ENCODE measurements at regions not wholly inside any gene's neighbourhood (a gene's known extent, or its start where the extent isn't known, plus 50 kb on each side); places are given as distances from the start of the nearest gene placed in this dataset.
A peak's percentile ranks its signal among the peaks of the same experiment; 100 is the strongest.

DNA sequence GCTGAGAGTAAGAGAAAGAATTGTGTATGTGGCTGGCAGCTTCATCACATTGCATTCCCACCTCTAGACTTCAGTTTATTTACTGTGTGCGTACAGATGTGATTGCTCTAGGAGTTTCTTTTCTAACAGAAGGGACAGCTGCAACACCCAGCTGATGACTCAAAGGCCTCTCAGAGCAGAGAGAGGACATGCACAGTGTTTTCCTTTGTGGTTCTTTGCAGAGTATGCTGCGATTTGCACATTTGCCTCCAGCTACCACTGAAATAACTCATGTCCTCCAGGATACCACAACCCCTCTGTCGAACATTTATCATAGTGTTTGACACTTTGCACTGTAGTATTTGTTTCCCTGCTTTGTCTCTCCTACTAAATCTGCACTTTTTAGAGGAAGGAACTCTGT is 294.1 kb downstream of the STIM2 start:
- H3K4me1 ChIP-seq (ENCODE audit: insufficient read depth, insufficient read length), result no peaks in the 10 kb centered on the region
- no peak overlapping the region for H3K4me3 ChIP-seq (ENCODE audit: insufficient read length, low read depth)
- H3K27me3 ChIP-seq (ENCODE audit: insufficient read depth, insufficient read length), result no peaks in the 10 kb centered on the region
- no peak overlapping the region for H3K9ac ChIP-seq (ENCODE audit: insufficient read length, low read depth)
- no peak for TF ChIP-seq ZNF274 (IDR thresholded peaks at IDR 0.05; ENCODE audit: low read depth, low read length)
- no peak for TF ChIP-seq YY1 (IDR thresholded peaks at IDR 0.05; ENCODE audit: insufficient read depth, insufficient read length)
- TF ChIP-seq SUZ12 (IDR thresholded peaks at IDR 0.05; ENCODE audit: extremely low read depth, insufficient read depth, insufficient read length), result no peak
- no peaks in the 10 kb centered on the region for H3K36me3 ChIP-seq (ENCODE audit: insufficient read depth, insufficient read length, low read length)
- DNase-seq (ENCODE audit: low read depth, low spot score), result no peak
- H3K9me3 ChIP-seq (ENCODE audit: insufficient read depth, low read length), result no peaks in the 10 kb centered on the region

DNA sequence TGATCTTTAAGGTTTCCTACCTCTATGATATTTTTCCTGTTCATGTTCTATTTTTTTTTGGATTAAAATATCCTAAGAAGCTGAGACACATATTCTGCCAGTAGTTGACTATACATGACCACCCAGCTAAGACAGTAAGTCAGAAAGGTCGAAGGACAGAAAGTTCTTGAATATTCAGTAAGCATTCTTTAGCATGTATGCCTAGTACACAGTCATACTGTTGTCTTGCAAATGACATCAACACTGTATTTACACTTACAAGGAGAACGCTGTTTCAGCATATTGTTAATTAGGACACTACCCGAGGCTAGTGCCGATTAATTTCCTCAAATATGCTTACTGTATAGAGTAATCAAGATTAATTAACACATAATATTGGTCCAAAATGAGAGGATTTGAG is 300.6 kb downstream of the STIM2 start:
- H3K4me1 ChIP-seq (ENCODE audit: insufficient read depth, insufficient read length), result no peaks in the 10 kb centered on the region
- H3K4me3 ChIP-seq (ENCODE audit: insufficient read length, low read depth), result no peak overlapping the region
- no peak for DNase-seq (ENCODE audit: low read depth, low spot score)
- H3K36me3 ChIP-seq (ENCODE audit: insufficient read depth, insufficient read length, low read length), result no peaks in the 10 kb centered on the region
- H3K9me3 ChIP-seq (ENCODE audit: insufficient read depth, low read length), result no peaks in the 10 kb centered on the region; the same call in 1 of the 2 replicates
- no peak overlapping the region for H3K9ac ChIP-seq (ENCODE audit: insufficient read length, low read depth)
- no peaks in the 10 kb centered on the region for H3K27me3 ChIP-seq (ENCODE audit: insufficient read depth, insufficient read length)
- TF ChIP-seq SUZ12 (IDR thresholded peaks at IDR 0.05; ENCODE audit: extremely low read depth, insufficient read depth, insufficient read length), result no peak
- no peak for TF ChIP-seq YY1 (IDR thresholded peaks at IDR 0.05; ENCODE audit: insufficient read depth, insufficient read length)
- TF ChIP-seq ZNF274 (IDR thresholded peaks at IDR 0.05; ENCODE audit: low read depth, low read length), result no peak

- no peaks in the 10 kb centered on the region for H3K27me3 ChIP-seq (ENCODE audit: insufficient read depth, insufficient read length)
- no peaks in the 10 kb centered on the region for H3K4me1 ChIP-seq (ENCODE audit: insufficient read depth, insufficient read length)
- no peak for DNase-seq (ENCODE audit: low read depth, low spot score)
- no peaks in the 10 kb centered on the region; the same call in 1 of the 2 replicates for H3K9me3 ChIP-seq (ENCODE audit: insufficient read depth, low read length)
- no peak overlapping the region for H3K4me3 ChIP-seq (ENCODE audit: insufficient read length, low read depth)
- H3K9ac ChIP-seq (ENCODE audit: insufficient read length, low read depth), result no peak overlapping the region
- TF ChIP-seq SUZ12 (IDR thresholded peaks at IDR 0.05; ENCODE audit: extremely low read depth, insufficient read depth, insufficient read length) (no peak), YY1 (IDR thresholded peaks at IDR 0.05; ENCODE audit: insufficient read depth, insufficient read length) (no peak), ZNF274 (IDR thresholded peaks at IDR 0.05; ENCODE audit: low read depth, low read length) (no peak)
- no peaks in the 10 kb centered on the region for H3K36me3 ChIP-seq (ENCODE audit: insufficient read depth, insufficient read length, low read length)
Measured at GRCh38 chr4:27168783-27169182, 308.1 kb downstream of the STIM2 start.

- Histone ChIP-seq H3K4me3 (ENCODE audit: insufficient read length, low read depth) (no peak overlapping the region), H3K36me3 (ENCODE audit: insufficient read depth, insufficient read length, low read length) (no peaks in the 10 kb centered on the region), H3K9me3 (ENCODE audit: insufficient read depth, low read length) (no peaks in the 10 kb centered on the region; the same call in 1 of the 2 replicates), H3K9ac (ENCODE audit: insufficient read length, low read depth) (no peak overlapping the region), H3K27me3 (ENCODE audit: insufficient read depth, insufficient read length) (no peaks in the 10 kb centered on the region), H3K4me1 (ENCODE audit: insufficient read depth, insufficient read length) (no peaks in the 10 kb centered on the region)
- DNase-seq (ENCODE audit: low read depth, low spot score), result no peak
- TF ChIP-seq SUZ12 (IDR thresholded peaks at IDR 0.05; ENCODE audit: extremely low read depth, insufficient read depth, insufficient read length) (no peak), ZNF274 (IDR thresholded peaks at IDR 0.05; ENCODE audit: low read depth, low read length) (no peak), YY1 (IDR thresholded peaks at IDR 0.05; ENCODE audit: insufficient read depth, insufficient read length) (no peak)
Measured at GRCh38 chr4:27173280-27173679, 312.6 kb downstream of the STIM2 start.

DNA sequence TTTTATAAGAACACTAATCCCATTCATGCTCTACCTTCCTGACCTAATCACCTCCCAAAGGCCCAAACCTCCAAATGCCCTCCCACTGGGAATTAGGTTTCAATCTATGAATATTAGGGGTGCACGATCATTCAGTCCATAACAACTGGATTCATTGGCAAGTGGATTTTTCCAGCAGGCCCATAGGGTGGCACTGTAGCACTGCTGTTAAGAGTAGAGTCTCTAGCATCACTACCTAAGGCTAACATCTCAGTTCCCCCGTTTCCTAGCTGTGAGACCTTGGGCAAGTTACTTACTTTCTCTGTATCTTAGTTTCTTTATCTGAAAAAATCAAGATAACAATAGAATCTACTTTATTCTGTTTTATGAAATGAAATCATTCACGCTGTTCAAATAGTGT is 315.8 kb downstream of the STIM2 start:
- Histone ChIP-seq H3K9me3 (ENCODE audit: insufficient read depth, low read length) (no peaks in the 10 kb centered on the region; the same call in 1 of the 2 replicates), H3K4me3 (ENCODE audit: insufficient read length, low read depth) (no peak overlapping the region), H3K36me3 (ENCODE audit: insufficient read depth, insufficient read length, low read length) (no peaks in the 10 kb centered on the region), H3K27me3 (ENCODE audit: insufficient read depth, insufficient read length) (no peaks in the 10 kb centered on the region), H3K4me1 (ENCODE audit: insufficient read depth, insufficient read length) (no peaks in the 10 kb centered on the region), H3K9ac (ENCODE audit: insufficient read length, low read depth) (no peak overlapping the region)
- no peak for TF ChIP-seq YY1 (IDR thresholded peaks at IDR 0.05; ENCODE audit: insufficient read depth, insufficient read length)
- no peak for TF ChIP-seq ZNF274 (IDR thresholded peaks at IDR 0.05; ENCODE audit: low read depth, low read length)
- no peak for TF ChIP-seq SUZ12 (IDR thresholded peaks at IDR 0.05; ENCODE audit: extremely low read depth, insufficient read depth, insufficient read length)
- peak; percentile 25 for DNase-seq (ENCODE audit: low read depth, low spot score)

DNA sequence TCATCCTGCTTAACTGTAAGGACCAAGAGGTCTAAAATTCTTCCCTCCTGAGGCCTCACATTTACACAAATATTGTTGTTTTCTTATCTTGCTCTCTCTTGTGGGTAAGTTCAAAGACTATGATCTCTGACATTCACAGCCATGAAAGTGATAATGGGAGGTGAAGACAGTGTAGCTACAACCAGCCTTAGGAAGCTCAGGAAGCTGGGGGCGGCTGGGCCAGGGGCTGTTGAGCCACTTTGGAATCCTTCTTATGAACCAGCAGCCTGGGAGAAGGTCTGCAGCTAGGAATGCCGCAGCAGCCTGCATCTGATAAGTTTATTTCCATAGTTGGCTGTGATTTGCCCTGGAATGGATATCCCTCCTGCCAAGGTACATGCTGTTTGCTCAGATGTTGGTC is 316.2 kb downstream of the STIM2 start:
- DNase-seq (ENCODE audit: low read depth, low spot score), result no peak
- Histone ChIP-seq H3K27me3 (ENCODE audit: insufficient read depth, insufficient read length) (no peaks in the 10 kb centered on the region), H3K4me1 (ENCODE audit: insufficient read depth, insufficient read length) (no peaks in the 10 kb centered on the region), H3K9me3 (ENCODE audit: insufficient read depth, low read length) (no peaks in the 10 kb centered on the region; the same call in 1 of the 2 replicates), H3K9ac (ENCODE audit: insufficient read length, low read depth) (no peak overlapping the region), H3K4me3 (ENCODE audit: insufficient read length, low read depth) (no peak overlapping the region), H3K36me3 (ENCODE audit: insufficient read depth, insufficient read length, low read length) (no peaks in the 10 kb centered on the region)
- no peak for TF ChIP-seq YY1 (IDR thresholded peaks at IDR 0.05; ENCODE audit: insufficient read depth, insufficient read length)

GRCh38 chr4:27178061-27178460 is 317.4 kb downstream of the STIM2 start:
- H3K9me3 ChIP-seq (ENCODE audit: insufficient read depth, low read length), result no peaks in the 10 kb centered on the region; the same call in 1 of the 2 replicates
- H3K9ac ChIP-seq (ENCODE audit: insufficient read length, low read depth), result no peak overlapping the region
- H3K4me3 ChIP-seq (ENCODE audit: insufficient read length, low read depth), result no peak overlapping the region
- H3K36me3 ChIP-seq (ENCODE audit: insufficient read depth, insufficient read length, low read length), result no peaks in the 10 kb centered on the region
- TF ChIP-seq ZNF274 (IDR thresholded peaks at IDR 0.05; ENCODE audit: low read depth, low read length) (no peak), YY1 (IDR thresholded peaks at IDR 0.05; ENCODE audit: insufficient read depth, insufficient read length) (no peak), SUZ12 (IDR thresholded peaks at IDR 0.05; ENCODE audit: extremely low read depth, insufficient read depth, insufficient read length) (no peak)
- no peaks in the 10 kb centered on the region for H3K27me3 ChIP-seq (ENCODE audit: insufficient read depth, insufficient read length)
- no peaks in the 10 kb centered on the region for H3K4me1 ChIP-seq (ENCODE audit: insufficient read depth, insufficient read length)
- no peak for DNase-seq (ENCODE audit: low read depth, low spot score)

- no peaks in the 10 kb centered on the region for H3K9me3 ChIP-seq (ENCODE audit: insufficient read depth, low read length)
- H3K4me3 ChIP-seq (ENCODE audit: insufficient read length, low read depth), result no peak overlapping the region
- no peaks in the 10 kb centered on the region for H3K4me1 ChIP-seq (ENCODE audit: insufficient read depth, insufficient read length)
- DNase-seq (ENCODE audit: low read depth, low spot score), result no peak
- TF ChIP-seq ZNF274 (IDR thresholded peaks at IDR 0.05; ENCODE audit: low read depth, low read length) (no peak), SUZ12 (IDR thresholded peaks at IDR 0.05; ENCODE audit: extremely low read depth, insufficient read depth, insufficient read length) (no peak), YY1 (IDR thresholded peaks at IDR 0.05; ENCODE audit: insufficient read depth, insufficient read length) (no peak)
- H3K36me3 ChIP-seq (ENCODE audit: insufficient read depth, insufficient read length, low read length), result no peaks in the 10 kb centered on the region
- no peaks in the 10 kb centered on the region for H3K27me3 ChIP-seq (ENCODE audit: insufficient read depth, insufficient read length)
- no peak overlapping the region for H3K9ac ChIP-seq (ENCODE audit: insufficient read length, low read depth)
Measured at GRCh38 chr4:27181693-27182092, 321.1 kb downstream of the STIM2 start.

Data from NT2/D1 (cell line).